ENCODE measurements at regions not wholly inside any gene's neighbourhood (a gene's known extent, or its start where the extent isn't known, plus 50 kb on each side); places are given as distances from the start of the nearest gene placed in this dataset.

DNA sequence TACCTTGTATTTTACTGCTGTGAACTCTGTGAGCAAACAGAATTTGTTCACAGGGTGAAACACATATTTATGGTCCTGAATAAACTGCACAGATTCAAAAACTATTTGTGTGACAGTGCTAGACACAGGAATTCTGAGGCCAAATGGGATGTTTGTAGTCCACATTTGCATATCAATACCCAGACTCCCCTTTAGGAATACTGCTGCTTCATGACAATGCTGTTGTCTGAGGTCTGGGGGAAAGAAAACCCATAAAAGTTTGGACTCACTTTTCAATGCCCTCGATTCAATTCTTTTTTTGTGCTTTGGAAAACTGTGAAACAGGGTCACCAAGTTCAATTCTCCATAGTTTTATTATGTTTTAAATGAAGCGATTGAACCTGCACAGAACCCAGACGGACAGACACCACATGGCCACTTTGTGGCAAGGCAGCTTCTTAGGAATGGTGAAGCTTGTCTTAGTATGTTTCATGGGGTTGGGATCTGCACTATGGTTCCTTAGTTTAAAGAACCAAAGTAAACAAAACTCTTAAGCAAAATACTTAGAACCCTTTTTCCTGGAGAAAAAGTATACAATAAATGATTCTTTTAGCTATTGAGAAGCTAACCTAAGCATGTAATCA, 92.3 kb upstream of the MAD2L1 start:
- DNase-seq = no peak

DNA sequence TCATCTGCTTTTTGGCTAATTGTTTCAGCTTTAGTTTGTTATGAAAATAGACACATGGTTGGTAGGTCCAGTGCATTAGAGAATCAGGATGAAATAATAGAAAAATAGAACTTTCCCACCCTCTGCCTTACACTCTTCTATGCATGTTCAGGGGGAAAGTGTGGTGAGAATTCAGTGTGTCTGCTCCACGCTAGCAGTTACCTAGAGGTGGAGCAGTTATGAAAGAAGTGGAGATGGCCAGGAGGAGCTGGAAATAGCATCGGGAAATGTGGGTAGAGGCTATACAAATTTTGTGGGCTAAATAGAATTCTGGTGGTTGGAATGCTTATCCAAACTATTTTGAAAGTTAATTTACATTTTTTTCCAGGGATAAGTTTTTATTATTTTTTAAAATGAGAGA, 91.4 kb upstream of the MAD2L1 start:
- DNase-seq = no peak

DNA sequence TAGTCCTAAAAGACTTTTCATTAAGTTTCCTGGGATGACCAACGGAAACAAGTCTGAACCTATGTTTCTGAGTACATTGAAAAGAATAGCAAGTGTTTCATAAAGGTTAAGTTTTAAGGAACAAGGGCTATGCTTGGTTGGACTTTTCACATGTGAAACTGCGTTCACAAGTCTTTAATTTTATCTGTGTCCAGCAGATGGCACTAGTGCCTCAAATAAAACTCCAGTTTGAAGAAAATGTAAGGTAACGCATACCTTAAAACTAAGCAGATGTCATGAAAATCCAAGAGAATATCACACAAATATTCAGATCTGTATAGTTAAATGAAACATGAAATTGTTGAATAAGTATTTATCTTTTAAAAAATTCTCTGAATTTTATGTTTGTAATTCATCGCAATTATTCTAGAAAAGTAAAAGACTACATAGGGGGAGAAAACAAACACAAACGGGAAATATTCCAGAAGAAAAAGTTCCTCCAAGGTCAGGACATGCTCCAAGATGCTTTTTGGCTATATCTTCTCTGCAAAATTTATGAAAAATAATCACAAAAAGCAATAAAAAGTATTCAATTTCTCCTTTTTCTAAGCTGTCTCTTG, 89.6 kb upstream of the MAD2L1 start:
- DNase-seq = peak; percentile 60

- DNase-seq = no peak
Measured at GRCh38 chr4:120155287-120155686, 88.6 kb upstream of the MAD2L1 start.

GRCh38 chr4:120144634-120145033, 78.0 kb upstream of the MAD2L1 start:
- no peak for DNase-seq

- DNase-seq = no peak
Measured at GRCh38 chr4:120144041-120144440, 77.4 kb upstream of the MAD2L1 start.

DNA sequence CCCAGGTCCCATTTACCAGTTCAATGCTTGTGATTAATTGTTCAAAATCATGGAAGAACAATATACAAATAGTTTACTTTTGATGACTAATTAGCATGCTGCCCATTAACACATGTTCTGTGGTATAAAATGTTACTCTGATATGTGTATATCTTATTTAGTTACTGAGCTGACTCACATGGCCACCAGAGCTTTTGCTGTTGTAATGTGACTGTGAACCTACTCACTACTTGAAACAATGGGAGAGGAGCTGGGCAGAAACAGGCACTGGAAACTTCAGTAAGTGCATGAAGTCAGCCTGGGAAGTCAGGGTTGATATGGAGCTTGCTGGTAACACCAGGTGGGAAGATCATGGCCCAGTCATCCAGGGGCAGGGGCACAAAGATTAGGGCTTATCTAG, 72.7 kb upstream of the MAD2L1 start:
- DNase-seq = no peak

GRCh38 chr4:120132935-120133334, 66.3 kb upstream of the MAD2L1 start:
- DNase-seq = no peak

DNA sequence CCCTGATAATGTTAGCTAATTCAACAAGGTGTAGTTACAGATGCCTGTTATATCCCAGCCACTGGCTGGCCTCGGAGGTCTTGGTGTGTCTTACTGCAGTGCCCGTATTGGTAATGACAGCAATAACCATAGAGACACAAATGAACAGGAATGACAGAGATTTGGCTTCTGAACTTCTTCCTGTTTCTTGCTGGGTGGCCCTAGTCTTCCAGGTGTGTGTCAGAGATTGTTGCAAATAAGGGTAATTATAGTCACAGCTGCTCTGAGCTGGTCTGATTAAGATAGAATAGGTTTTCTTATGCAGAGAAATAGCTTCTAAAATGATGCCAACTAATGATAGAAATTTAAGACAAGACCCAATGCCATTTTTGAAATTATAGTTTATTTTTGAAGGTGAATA, 64.1 kb upstream of the MAD2L1 start:
- DNase-seq = no peak
